Stomach (tissue), 4 donors: ENCODE measurements at regions not wholly inside any gene's neighbourhood (a gene's known extent, or its start where the extent isn't known, plus 50 kb on each side); places are given as distances from the start of the nearest gene placed in this dataset.

Experiments
- CTCF ChIP-seq, 7 experiments: fragments of 450-650 bp in 4 of 7; fragments of 200-600 bp in 3 of 7; sonication (generic) in 3 of 7; IDR thresholded peaks; one replicate each; pipeline ENCODE4 v1.5.1; 2016 to 2019; ENCODE audit warnings: antibody characterized with exemption in 7 of 7, control low read depth in 2 of 7, mild to moderate bottlenecking in 1 of 7
- POLR2A ChIP-seq, 4 donors: fragments of 450-650 bp; IDR thresholded peaks; one replicate each; pipeline ENCODE4 v1.6.1; 2016; ENCODE audit warnings: antibody characterized with exemption in 4 of 4, control low read depth in 2 of 4, mild to moderate bottlenecking in 1 of 4, moderate library complexity in 1 of 4
- POLR2AphosphoS5 ChIP-seq, 3 donors: sonication (generic); formaldehyde crosslinking; IDR thresholded peaks; one replicate each; pipeline ENCODE4 v1.6.1; 2016; ENCODE audit warnings: antibody characterized with exemption in 3 of 3

GRCh38 chr4:181659876-181660275 is 583.3 kb upstream of the TENM3 start:
- TF ChIP-seq CTCF (IDR thresholded peaks at IDR 0.05) (no peak), POLR2AphosphoS5 (IDR thresholded peaks at IDR 0.05) (no peak), POLR2A (IDR thresholded peaks at IDR 0.05) (no peak)
